ENCODE measurements at regions not wholly inside any gene's neighbourhood (a gene's known extent, or its start where the extent isn't known, plus 50 kb on each side); places are given as distances from the start of the nearest gene placed in this dataset.

GRCh38 chr2:74041182-74041581, 56.5 kb downstream of the TET3 start:
- no peak for TF ChIP-seq CTCF (IDR thresholded peaks at IDR 0.05; ENCODE audit: low read depth, low read length, missing input control)
- TF ChIP-seq YY1 (IDR thresholded peaks at IDR 0.05) = no peak
- no peak for TF ChIP-seq MAX (IDR thresholded peaks at IDR 0.05)
- no peak for TF ChIP-seq RXRA (IDR thresholded peaks at IDR 0.05)
- no peak for TF ChIP-seq TAF1 (conservative IDR thresholded peaks at IDR 0.05)
- no peak for TF ChIP-seq REST (IDR thresholded peaks at IDR 0.05)
- TF ChIP-seq SP1 (IDR thresholded peaks at IDR 0.05) = no peak
- no peak for TF ChIP-seq ZBTB33 (IDR thresholded peaks at IDR 0.05)

All from liver (tissue), 3 donors.